HG03064 (cell line): ENCODE measurements at regions not wholly inside any gene's neighbourhood (a gene's known extent, or its start where the extent isn't known, plus 50 kb on each side); places are given as distances from the start of the nearest gene placed in this dataset.

Experiments used
- ATAC-seq: cut with Tn5 transposase; IDR thresholded peaks from one replicate; pipeline ENCODE4 v1.9.1; 2021; ENCODE audit warnings: low read depth; ENCODE audit not compliant: unreplicated experiment

- ATAC-seq, result no peak
These were observed 222.7 kb upstream of the CIBAR2 start for GRCh38 chr16:85334718-85335583.

GRCh38 chr16:85335584-85336491 is 223.6 kb upstream of the CIBAR2 start:
- no peak for ATAC-seq

- ATAC-seq, result no peak
These were observed 225.8 kb upstream of the CIBAR2 start for GRCh38 chr16:85337910-85338637.

- no peak for ATAC-seq
These were observed 226.3 kb upstream of the CIBAR2 start for GRCh38 chr16:85338638-85338982.

GRCh38 chr16:85338989-85339685 is 226.9 kb upstream of the CIBAR2 start:
- no peak for ATAC-seq

GRCh38 chr16:85341972-85342695 is 229.9 kb upstream of the CIBAR2 start:
- ATAC-seq, result no peak

- ATAC-seq, result no peak
These were observed 232.3 kb upstream of the CIBAR2 start for GRCh38 chr16:85344502-85345128.

GRCh38 chr16:85345129-85345639 is 232.9 kb upstream of the CIBAR2 start:
- ATAC-seq, result no peak

- ATAC-seq, result no peak
These were observed 234.3 kb upstream of the CIBAR2 start for GRCh38 chr16:85346404-85347212.

GRCh38 chr16:85347213-85347591 is 234.9 kb upstream of the CIBAR2 start:
- ATAC-seq, result no peak

GRCh38 chr16:85348065-85348840 is 236.0 kb upstream of the CIBAR2 start:
- no peak for ATAC-seq

GRCh38 chr16:85348911-85349334 is 236.7 kb upstream of the CIBAR2 start:
- no peak for ATAC-seq

GRCh38 chr16:85349365-85350145 is 237.3 kb upstream of the CIBAR2 start:
- ATAC-seq, result no peak

GRCh38 chr16:85350146-85350728 is 238.0 kb upstream of the CIBAR2 start:
- ATAC-seq, result no peak

- ATAC-seq, result no peak
These were observed 238.7 kb upstream of the CIBAR2 start for GRCh38 chr16:85350973-85351372.

- no peak for ATAC-seq
These were observed 240.7 kb upstream of the CIBAR2 start for GRCh38 chr16:85353013-85353412.
